Activated T-helper 17 cell treated with anti-CD3 and anti-CD28 coated beads, Interleukin-2, amount 50 U/mL, for 72 hours (primary cell): ENCODE measurements at regions not wholly inside any gene's neighbourhood (a gene's known extent, or its start where the extent isn't known, plus 50 kb on each side); places are given as distances from the start of the nearest gene placed in this dataset.

Source experiments
- ATAC-seq: fragments of 150-1000 bp; cut with Tn5 transposase; replicated peaks from 2 replicates; pipeline ENCODE4 v1.10.0; 2021; ENCODE audit warnings: mild to moderate bottlenecking, moderate library complexity
- H3K27ac Mint-ChIP-seq: one replicate; pipeline ENCODE4 v1.8.0; 2022; ENCODE audit warnings: mixed read lengths
- H3K27me3 Mint-ChIP-seq: one replicate; pipeline ENCODE4 v1.8.0; 2022; ENCODE audit warnings: mixed read lengths
- H3K36me3 Mint-ChIP-seq: one replicate; pipeline ENCODE4 v1.8.0; 2022; ENCODE audit warnings: low read depth, mild to moderate bottlenecking, mixed read lengths
- H3K4me1 Mint-ChIP-seq: one replicate; pipeline ENCODE4 v1.8.0; 2022; ENCODE audit warnings: mixed read lengths
- H3K4me3 Mint-ChIP-seq: one replicate; pipeline ENCODE4 v1.8.0; 2022; ENCODE audit warnings: mild to moderate bottlenecking, mixed read lengths
- H3K9me3 Mint-ChIP-seq: one replicate; pipeline ENCODE4 v1.8.0; 2022; ENCODE audit warnings: mixed read lengths

DNA sequence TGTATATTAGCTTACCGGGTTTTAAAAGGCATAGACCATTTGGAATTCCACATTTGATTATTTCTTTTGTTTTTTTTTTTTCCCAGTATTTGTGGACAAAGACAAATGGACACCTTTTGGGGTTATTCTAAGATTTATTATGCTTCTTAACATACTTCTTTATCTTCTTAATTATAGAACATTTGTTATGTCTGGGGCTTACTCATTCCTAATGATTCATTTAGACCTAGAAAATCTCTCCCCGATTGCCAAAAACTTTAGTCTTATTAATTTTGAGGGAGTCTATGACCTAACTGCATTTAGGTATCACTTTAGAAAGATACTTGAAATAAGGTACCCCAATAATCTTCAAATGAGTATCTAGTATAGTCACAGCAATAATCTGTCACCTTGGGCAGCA, 170.7 kb upstream of the PREP start:
- no peaks in the 10 kb centered on the region for H3K9me3 Mint-ChIP-seq
- no peak overlapping the region for H3K4me3 Mint-ChIP-seq
- H3K36me3 Mint-ChIP-seq = no peaks in the 10 kb centered on the region
- no peak overlapping the region for H3K27ac Mint-ChIP-seq
- peaks cover 14% of the 10 kb centered on the region for H3K27me3 Mint-ChIP-seq
- no peaks in the 10 kb centered on the region for H3K4me1 Mint-ChIP-seq
- no peak for ATAC-seq

DNA sequence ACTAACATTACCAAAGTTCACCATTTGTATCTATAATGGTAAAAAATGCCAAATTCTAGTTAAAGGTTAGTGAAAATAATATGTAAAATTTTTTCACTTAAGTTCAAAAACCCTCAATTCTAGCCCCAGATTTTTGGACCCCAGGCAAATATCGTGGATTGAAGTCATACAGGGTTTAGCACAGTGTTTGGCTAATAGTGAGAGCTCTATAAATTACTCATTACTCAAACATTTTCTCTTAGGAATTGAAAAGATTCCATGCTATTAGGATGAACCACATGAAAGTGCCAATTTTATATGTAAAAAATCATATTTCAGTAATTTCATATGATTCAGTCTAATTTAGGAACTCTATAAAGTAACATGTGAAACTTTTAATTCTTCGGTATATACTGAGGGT, 170.3 kb upstream of the PREP start:
- no peak overlapping the region for H3K4me3 Mint-ChIP-seq
- ATAC-seq = no peak
- H3K36me3 Mint-ChIP-seq = no peaks in the 10 kb centered on the region
- H3K4me1 Mint-ChIP-seq = no peaks in the 10 kb centered on the region
- peaks cover 14% of the 10 kb centered on the region for H3K27me3 Mint-ChIP-seq
- no peaks in the 10 kb centered on the region for H3K9me3 Mint-ChIP-seq
- no peak overlapping the region for H3K27ac Mint-ChIP-seq

DNA sequence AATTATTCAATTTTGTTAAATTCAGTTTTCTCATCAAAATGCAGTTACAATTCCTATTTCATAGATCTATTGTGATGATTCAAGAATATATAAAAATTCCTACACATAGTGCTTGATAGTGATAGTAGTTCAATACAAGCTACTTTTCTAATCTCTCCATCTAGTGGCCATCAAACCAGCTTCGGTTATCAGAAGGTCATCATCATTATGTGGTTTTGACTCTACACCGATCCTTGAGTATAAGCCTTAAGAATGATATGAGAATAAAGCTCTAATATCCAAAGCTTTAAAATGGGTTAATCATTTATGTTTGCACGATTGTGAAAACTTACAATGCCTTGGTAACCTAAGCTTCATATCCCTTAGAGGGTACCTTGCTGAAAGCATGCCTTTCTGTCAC, 167.5 kb upstream of the PREP start:
- Mint-ChIP-seq H3K36me3 (no peaks in the 10 kb centered on the region), H3K4me3 (no peak overlapping the region), H3K9me3 (no peaks in the 10 kb centered on the region), H3K4me1 (peaks cover 5% of the 10 kb centered on the region), H3K27ac (no peak overlapping the region), H3K27me3 (peaks cover 14% of the 10 kb centered on the region)
- no peak for ATAC-seq

GRCh38 chr6:105569706-105570105, 166.8 kb upstream of the PREP start:
- H3K4me3 Mint-ChIP-seq = no peak overlapping the region
- H3K27ac Mint-ChIP-seq = no peak overlapping the region
- peaks cover 17% of the 10 kb centered on the region for H3K27me3 Mint-ChIP-seq
- no peak for ATAC-seq
- H3K9me3 Mint-ChIP-seq = peaks cover 2% of the 10 kb centered on the region
- no peaks in the 10 kb centered on the region for H3K36me3 Mint-ChIP-seq
- H3K4me1 Mint-ChIP-seq = peaks cover 5% of the 10 kb centered on the region

- no peaks in the 10 kb centered on the region for H3K36me3 Mint-ChIP-seq
- H3K27ac Mint-ChIP-seq = no peak overlapping the region
- no peak overlapping the region for H3K4me3 Mint-ChIP-seq
- no peak for ATAC-seq
- peaks cover 4% of the 10 kb centered on the region for H3K9me3 Mint-ChIP-seq
- peaks cover 5% of the 10 kb centered on the region for H3K4me1 Mint-ChIP-seq
- H3K27me3 Mint-ChIP-seq = peaks cover 19% of the 10 kb centered on the region
These were observed 165.9 kb upstream of the PREP start for GRCh38 chr6:105568751-105569150.

GRCh38 chr6:105568142-105568541, 165.3 kb upstream of the PREP start:
- no peak for ATAC-seq
- Mint-ChIP-seq H3K9me3 (peaks cover 4% of the 10 kb centered on the region), H3K27ac (no peak overlapping the region), H3K4me3 (no peak overlapping the region), H3K4me1 (peaks cover 5% of the 10 kb centered on the region), H3K27me3 (peaks cover 19% of the 10 kb centered on the region), H3K36me3 (no peaks in the 10 kb centered on the region)

GRCh38 chr6:105567140-105567539, 164.3 kb upstream of the PREP start:
- Mint-ChIP-seq H3K36me3 (no peaks in the 10 kb centered on the region), H3K27me3 (peaks cover 16% of the 10 kb centered on the region), H3K9me3 (peaks cover 4% of the 10 kb centered on the region), H3K4me1 (peaks cover 5% of the 10 kb centered on the region), H3K27ac (no peak overlapping the region), H3K4me3 (no peak overlapping the region)
- ATAC-seq = peak; percentile 52

DNA sequence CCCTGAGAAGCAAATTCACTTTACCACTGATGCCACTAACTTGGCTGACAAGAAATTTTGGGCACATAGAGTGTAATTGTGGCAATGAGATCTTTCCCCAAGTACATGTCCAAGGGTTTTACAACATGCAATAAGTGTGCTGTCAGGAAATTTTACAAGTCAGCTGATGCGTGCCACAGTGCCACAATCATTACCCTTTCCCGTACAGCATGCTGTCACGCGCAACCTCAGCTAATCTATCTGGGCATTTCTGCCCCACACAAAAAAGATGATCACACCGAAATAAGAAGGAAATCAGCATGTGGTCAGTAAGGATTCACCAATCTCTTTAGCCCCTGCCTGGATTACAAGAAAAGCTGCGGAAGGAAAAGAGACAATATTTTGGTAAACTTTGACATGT, 163.6 kb upstream of the PREP start:
- H3K4me1 Mint-ChIP-seq = peaks cover 5% of the 10 kb centered on the region

DNA sequence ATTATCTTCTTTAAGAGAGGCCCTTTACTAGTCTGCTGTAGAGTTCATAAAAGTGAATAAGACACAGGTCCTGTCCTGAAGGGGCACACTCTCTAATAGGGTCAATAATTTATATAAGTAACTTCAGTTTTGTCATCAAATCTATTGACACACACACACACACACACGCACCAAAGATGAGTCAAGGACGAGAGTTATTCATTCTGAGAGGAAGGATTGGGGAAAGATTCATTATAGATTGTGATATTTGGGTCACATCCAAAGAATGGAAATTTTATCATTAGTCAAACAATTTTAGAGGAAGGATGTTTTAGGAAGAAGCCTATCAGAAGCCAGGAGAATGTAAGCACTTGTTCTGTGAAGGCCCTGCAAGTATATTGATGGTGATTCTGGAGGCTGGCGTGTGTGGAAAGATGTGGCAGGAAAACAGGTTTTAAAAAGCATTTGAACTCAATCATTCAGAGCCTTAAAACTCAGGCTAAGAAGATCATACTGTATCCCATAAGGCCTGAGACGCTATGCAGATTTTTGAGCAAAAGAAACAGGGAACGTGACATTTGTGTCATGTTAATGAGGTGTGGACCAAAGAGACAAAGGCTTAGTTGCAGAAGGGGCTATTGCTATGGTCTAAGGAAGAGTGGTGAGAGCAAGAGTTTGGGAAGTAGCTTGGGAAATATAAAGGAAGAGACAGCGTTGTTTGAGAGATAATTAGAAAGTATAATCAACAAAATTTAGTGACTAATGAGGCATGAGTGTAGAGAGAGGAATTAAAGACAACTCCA, 161.4 kb upstream of the PREP start:
- Mint-ChIP-seq H3K36me3 (no peaks in the 10 kb centered on the region), H3K27me3 (peaks cover 10% of the 10 kb centered on the region), H3K4me1 (peaks cover 10% of the 10 kb centered on the region), H3K9me3 (peaks cover 4% of the 10 kb centered on the region), H3K27ac (no peak overlapping the region), H3K4me3 (no peak overlapping the region)
- ATAC-seq = no peak

More for the DNA sequence above, 163.6 kb upstream of the PREP start:
- Mint-ChIP-seq H3K4me3 (no peak overlapping the region), H3K9me3 (peaks cover 4% of the 10 kb centered on the region), H3K27ac (no peak overlapping the region), H3K36me3 (no peaks in the 10 kb centered on the region), H3K27me3 (peaks cover 11% of the 10 kb centered on the region)
- ATAC-seq = no peak

GRCh38 chr6:105562027-105562426, 159.1 kb upstream of the PREP start:
- Mint-ChIP-seq H3K36me3 (no peaks in the 10 kb centered on the region), H3K4me3 (no peak overlapping the region), H3K9me3 (peaks cover 4% of the 10 kb centered on the region), H3K27ac (no peak overlapping the region), H3K4me1 (peaks cover 7% of the 10 kb centered on the region), H3K27me3 (peaks cover 14% of the 10 kb centered on the region)
- no peak for ATAC-seq

DNA sequence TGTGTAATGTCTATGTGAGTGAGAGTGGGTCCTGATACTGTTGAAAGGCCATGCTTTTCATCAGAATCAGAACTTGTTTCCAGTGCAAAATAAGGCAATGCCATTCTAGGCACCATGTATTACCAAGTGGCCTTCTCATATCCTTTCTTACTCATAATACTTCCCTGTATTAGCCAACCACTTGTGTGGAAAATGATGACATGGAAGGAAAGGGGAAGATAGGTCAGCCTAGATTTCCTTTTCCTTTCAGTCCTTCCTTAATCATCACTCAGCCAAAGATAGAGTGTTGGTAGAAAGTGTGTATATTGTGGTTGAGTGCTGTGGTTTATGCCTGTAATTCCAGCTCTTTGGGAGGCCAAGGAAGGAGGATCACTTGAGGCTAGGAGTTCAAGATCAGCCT, 158.6 kb upstream of the PREP start:
- Mint-ChIP-seq H3K4me1 (peaks cover 4% of the 10 kb centered on the region), H3K9me3 (peaks cover 4% of the 10 kb centered on the region), H3K36me3 (no peaks in the 10 kb centered on the region), H3K4me3 (peak overlapping the region; percentile 19), H3K27ac (no peak overlapping the region), H3K27me3 (peaks cover 14% of the 10 kb centered on the region)
- ATAC-seq = peak; percentile 20

- Mint-ChIP-seq H3K9me3 (peaks cover 4% of the 10 kb centered on the region), H3K36me3 (no peaks in the 10 kb centered on the region), H3K27me3 (peaks cover 14% of the 10 kb centered on the region), H3K4me3 (peak overlapping the region; percentile 19), H3K4me1 (peaks cover 4% of the 10 kb centered on the region), H3K27ac (no peak overlapping the region)
- peak; percentile 95 for ATAC-seq
These were observed 157.8 kb upstream of the PREP start for GRCh38 chr6:105560611-105561066.

DNA sequence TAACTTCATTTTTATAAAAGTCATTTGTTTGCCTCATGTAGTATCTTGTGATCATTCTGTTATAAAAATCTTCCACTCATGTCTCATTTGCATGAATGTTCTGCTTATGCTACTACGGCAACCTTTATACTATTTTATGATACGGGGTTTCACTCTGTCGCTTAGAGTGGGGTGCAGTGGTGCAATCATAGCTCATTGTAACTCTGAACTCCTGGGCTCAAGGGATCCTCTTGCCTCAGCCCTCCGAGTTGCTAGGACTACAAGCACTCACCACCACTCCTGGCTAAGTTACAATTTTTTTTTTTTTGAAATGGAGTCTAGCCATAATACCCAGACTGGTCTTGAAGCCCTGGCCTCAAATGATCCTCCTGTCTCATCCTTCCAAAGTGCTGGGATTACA, 154.4 kb upstream of the PREP start:
- Mint-ChIP-seq H3K36me3 (no peaks in the 10 kb centered on the region), H3K4me3 (no peak overlapping the region), H3K4me1 (peaks cover 4% of the 10 kb centered on the region), H3K27ac (no peak overlapping the region), H3K27me3 (peaks cover 9% of the 10 kb centered on the region), H3K9me3 (no peaks in the 10 kb centered on the region)
- no peak for ATAC-seq

DNA sequence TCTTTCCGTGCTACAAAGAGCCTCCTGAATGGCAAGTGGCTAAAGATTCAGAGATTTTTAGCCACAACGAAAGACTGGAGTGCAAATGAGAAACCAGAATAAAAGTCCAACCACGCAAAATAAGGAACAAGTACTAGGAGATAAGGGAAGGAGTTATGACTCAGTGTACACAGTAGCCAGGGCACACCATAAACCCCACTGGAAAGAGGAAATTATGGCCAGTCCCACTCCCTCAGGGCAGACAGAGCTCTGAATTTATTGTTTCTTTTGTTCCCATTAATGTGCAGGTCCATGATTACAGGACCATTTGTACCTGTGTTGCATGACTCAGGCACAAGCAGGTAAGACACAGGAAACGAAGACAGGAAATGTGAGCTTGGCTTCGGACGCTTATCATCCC, 150.3 kb upstream of the PREP start:
- peaks cover 19% of the 10 kb centered on the region for H3K27me3 Mint-ChIP-seq
- no peak for ATAC-seq
- no peak overlapping the region for H3K4me3 Mint-ChIP-seq
- no peak overlapping the region for H3K27ac Mint-ChIP-seq
- no peaks in the 10 kb centered on the region for H3K4me1 Mint-ChIP-seq
- no peaks in the 10 kb centered on the region for H3K36me3 Mint-ChIP-seq
- H3K9me3 Mint-ChIP-seq = peaks cover 4% of the 10 kb centered on the region

DNA sequence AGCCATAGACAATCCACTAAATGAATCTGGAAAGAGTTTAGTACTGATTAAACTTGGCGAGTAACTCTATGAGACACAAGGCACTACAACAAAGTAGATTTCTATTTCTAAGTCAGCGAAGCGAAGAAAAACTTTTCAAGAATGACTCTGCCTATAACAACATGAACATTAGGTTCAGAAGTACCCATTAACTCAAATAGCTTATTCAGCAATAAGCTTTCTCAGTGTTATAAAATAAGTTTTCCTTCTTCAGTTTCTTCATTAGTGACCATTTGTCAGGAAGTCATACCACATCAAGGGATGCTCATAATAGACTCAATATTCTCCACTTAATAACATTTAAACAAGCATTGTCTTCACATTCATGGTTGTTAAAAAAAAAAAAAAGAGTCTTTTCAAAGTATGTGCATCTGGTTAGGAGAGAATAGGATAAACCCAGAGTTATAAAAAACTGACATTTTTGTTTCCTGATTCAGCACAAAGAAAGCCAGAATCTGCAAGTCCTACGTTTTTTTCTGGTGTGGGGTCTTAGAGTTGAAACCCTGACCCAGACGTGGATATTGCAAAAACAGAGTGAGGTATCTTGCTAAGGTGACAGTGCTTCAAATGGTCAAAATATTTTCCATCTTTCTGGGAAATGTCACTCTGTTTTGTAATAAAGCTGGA, 148.2 kb upstream of the PREP start:
- H3K4me3 Mint-ChIP-seq = no peak overlapping the region

More for the DNA sequence above, 148.2 kb upstream of the PREP start:
- H3K27ac Mint-ChIP-seq = no peak overlapping the region
- H3K4me1 Mint-ChIP-seq = no peaks in the 10 kb centered on the region
- peaks cover 4% of the 10 kb centered on the region for H3K9me3 Mint-ChIP-seq
- no peaks in the 10 kb centered on the region for H3K36me3 Mint-ChIP-seq
- ATAC-seq = no peak
- H3K27me3 Mint-ChIP-seq = peaks cover 12% of the 10 kb centered on the region
